RWPE1 (cell line): ENCODE measurements at regions not wholly inside any gene's neighbourhood (a gene's known extent, or its start where the extent isn't known, plus 50 kb on each side); places are given as distances from the start of the nearest gene placed in this dataset.

ENCODE experiments used
- CTCF ChIA-PET: fragments of 350-600 bp; sonication (Branson Sonifier 250); formaldehyde crosslinking; extraction: SDS; loops from one replicate; lab custom pipeline; 2021; lab: Yijun Ruan, JAX
- POLR2A ChIA-PET: fragments of 400-600 bp; formaldehyde crosslinking; extraction: SDS; loops from one replicate; lab custom pipeline; 2020; ENCODE audit warnings: antibody characterized with exemption; ENCODE audit not compliant: low non-redundant PET; lab: Yijun Ruan, JAX
- DNase-seq: peaks from one replicate; pipeline ENCODE4 v3.0.0; 2012; ENCODE audit warnings: low spot score
- H3K27ac ChIP-seq: fragments of 450-650 bp; 2 replicates; pipeline ENCODE4 v1.5.1; 2017
- TF ChIP-seq, protein P1 (sequence below): fragments of 450-650 bp; conservative IDR thresholded peaks from 2 replicates; pipeline ENCODE4 v1.5.1; 2017; ENCODE audit warnings: low read depth, mild to moderate bottlenecking

DNA sequence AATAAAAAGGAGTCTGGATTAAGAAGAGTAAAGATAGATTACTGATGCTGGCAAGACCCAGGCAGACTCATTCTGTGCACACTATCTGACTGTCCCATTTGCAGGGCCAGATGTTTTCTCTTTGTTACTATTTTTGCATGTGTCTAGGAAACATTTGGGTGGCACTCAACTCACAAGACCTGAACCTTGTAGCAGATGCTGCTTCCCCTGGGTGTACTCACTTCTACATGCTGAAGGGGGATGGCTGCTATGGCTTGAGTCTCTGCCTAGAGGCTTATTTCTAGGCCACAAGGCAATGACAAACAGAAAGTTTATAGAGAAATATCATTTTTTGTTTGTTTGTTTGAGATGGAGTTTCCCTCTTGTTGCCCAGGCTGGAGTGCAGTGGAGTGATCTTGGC, 351.4 kb downstream of the FOXA2 start:
- CTCF ChIA-PET, result no interaction called here
- no peak overlapping the region for H3K27ac ChIP-seq
- POLR2A ChIA-PET, result no interaction called here
- no peak for DNase-seq
- TF ChIP-seq, protein P1, sequence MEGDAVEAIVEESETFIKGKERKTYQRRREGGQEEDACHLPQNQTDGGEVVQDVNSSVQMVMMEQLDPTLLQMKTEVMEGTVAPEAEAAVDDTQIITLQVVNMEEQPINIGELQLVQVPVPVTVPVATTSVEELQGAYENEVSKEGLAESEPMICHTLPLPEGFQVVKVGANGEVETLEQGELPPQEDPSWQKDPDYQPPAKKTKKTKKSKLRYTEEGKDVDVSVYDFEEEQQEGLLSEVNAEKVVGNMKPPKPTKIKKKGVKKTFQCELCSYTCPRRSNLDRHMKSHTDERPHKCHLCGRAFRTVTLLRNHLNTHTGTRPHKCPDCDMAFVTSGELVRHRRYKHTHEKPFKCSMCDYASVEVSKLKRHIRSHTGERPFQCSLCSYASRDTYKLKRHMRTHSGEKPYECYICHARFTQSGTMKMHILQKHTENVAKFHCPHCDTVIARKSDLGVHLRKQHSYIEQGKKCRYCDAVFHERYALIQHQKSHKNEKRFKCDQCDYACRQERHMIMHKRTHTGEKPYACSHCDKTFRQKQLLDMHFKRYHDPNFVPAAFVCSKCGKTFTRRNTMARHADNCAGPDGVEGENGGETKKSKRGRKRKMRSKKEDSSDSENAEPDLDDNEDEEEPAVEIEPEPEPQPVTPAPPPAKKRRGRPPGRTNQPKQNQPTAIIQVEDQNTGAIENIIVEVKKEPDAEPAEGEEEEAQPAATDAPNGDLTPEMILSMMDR, result no peak

DNA sequence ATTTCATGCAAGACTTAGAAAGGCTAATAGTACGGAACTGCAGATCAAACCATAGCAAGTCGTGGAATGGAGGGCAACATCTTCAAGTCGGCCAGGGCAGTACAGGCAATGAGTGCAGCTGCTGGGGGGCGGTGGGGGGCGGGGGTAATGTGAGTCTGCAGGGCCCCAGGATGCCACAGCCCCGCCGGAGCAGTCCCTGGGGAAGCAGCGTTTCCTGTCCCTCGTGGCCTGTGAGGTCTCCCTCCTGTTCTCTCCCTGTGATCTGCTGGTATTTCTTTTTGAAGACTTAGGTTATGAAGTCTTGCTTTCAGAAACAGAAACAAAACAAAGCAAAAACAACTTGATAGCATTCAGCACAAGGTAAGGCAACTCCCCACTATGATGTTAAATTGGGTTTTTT, 351.9 kb downstream of the FOXA2 start:
- DNase-seq, result no peak
- ChIA-PET CTCF (no interaction called here), POLR2A (no interaction called here)
- H3K27ac ChIP-seq, result no peak overlapping the region
- TF ChIP-seq, protein P1, result no peak

DNA sequence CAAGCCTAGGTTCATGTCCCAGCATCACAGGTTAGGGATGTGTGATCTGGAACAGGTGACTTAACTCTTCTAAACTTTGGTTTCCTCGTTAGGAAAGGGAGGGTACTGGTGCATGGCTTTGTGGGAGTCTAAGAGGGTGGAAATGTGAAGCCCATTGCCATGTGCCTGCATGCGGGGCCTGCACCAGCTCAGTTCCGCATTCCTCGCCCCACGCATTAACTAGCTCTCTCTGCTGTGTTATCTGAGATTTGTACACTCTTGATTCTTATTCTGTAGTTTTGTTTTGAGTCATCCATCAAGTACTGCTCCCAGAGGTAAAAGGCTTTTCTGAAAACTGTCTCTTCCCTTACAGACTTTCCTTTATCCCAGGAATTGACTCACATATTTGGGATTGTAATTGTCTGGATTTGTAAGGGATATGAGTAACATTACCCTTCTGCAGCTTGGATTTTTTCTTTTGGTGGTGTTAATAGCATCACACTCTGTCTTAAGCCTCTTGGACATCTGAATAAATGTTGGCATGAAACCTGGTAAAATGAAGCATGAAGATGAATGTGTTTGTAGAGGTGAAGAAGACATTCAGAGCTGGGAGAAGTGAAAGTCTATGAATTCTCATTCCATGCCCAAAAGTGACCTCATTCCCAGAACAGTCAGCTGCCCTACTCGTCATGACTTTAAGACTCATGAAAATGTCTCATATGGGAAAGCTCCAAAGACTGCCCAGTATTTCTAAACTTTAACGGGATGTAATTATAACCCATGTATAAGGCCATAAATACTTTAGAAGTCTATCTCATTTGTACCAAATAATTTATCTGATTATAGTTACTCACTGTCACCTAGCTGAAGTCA, 357.3 kb downstream of the FOXA2 start:
- no peak overlapping the region for H3K27ac ChIP-seq
- ChIA-PET CTCF (no interaction called here), POLR2A (no interaction called here)
- DNase-seq, result no peak
- TF ChIP-seq, protein P1, result no peak

DNA sequence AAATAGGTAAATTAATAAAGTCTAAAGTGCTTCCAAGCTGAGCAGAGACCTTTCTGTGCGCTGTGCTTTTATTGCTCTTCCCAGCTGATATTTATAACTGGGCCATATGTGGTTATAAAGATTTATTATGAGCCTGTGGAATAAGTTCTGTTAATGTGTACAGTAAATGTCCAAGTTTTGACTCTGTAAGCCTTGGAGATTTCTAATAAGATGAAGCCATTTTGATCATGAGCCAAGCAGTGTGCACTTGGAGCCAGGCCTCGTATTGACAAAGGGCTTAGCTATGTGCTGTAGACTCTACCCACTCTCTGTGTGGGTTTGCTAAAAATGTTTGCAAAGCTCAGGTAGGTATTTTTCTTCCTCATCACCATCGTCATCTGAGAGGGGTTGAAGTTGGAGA, 361.1 kb downstream of the FOXA2 start:
- CTCF ChIA-PET, result no interaction called here
- no peak overlapping the region for H3K27ac ChIP-seq
- TF ChIP-seq, protein P1, result no peak
- no peak for DNase-seq
- POLR2A ChIA-PET, result no interaction called here

DNA sequence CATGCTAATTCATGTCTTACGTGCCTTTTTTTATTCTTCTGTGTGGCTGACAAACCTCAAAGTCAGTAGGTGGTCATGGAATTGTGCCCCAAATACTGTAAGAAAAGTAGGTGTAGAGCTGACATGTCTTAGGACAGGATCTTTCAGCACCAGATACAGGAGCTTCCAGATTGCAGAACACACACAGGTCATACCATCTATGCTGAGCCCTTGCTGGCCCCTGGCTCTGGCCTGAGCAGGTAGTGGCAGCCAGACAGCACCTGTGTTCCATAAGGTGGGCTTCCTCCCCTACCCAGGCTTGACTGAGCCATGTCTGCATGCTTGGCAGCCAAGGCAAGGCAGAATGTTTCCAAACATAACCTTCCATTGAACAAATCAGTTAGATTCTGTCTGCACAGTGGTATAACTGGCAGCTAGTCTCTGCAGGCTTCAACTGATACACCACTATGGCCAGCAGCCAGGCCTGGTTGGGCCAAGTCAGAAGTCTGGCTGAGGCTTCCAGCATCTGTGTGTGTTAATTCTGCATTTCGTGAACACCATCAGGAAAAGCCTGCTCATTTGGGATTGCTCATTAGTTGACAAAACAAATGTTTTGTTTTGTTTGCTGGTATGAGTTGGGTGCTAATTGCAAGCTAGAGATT, 366.5 kb downstream of the FOXA2 start:
- POLR2A ChIA-PET, result no interaction called here
- TF ChIP-seq, protein P1, result no peak
- no peak overlapping the region for H3K27ac ChIP-seq
- DNase-seq, result no peak
- CTCF ChIA-PET, result interaction anchor here (0.7 kb wide), 1 partner anchor 273 kb away, joined by 3 read pairs; no protein-coding TSS in a partner anchor

DNA sequence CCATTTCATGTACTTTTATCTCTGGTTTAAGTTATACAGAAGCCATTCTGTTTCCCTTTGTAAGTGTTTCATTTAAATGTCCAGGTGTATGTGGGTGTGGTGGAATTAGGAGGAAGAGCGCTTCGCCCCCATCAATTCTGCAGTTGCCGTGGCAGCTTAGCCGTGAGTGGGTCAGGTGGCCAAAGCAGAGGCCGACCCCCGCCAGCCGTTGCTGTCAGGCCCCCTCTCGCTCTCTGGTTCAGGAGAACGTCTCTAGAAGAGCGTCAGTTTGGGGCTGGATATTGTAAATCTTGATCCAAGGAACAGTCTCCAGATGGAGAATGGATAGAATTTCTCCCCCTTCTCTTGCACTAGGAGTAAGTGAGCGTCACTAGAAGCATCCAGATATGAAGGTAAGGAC, 367.4 kb downstream of the FOXA2 start:
- no peak for DNase-seq
- CTCF ChIA-PET, result no interaction called here
- no peak overlapping the region for H3K27ac ChIP-seq
- TF ChIP-seq, protein P1, result no peak
- POLR2A ChIA-PET, result no interaction called here
